ENCODE measurements at regions not wholly inside any gene's neighbourhood (a gene's known extent, or its start where the extent isn't known, plus 50 kb on each side); places are given as distances from the start of the nearest gene placed in this dataset.

DNA sequence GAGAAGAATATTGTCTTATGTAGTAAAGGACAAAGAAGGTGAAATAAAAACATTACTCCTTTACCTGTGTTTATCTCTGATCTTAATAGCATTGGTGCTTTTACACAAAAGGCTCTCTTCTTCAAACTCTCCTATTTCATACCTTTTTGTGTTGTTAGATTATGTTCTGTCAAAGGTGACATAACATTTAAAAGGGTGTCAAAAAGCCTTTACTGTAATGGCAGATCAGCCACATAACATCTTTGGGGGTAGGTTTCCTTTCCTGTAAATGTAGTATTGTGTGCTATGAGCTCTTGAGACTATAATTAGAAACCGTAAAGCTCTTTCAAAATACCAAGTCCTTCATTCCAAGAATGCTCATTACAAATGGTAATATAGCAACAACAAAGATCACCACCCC is 400.1 kb downstream of the LNPK start:
- Histone ChIP-seq H3K4me1 (ENCODE audit: insufficient read depth, low read length, severe bottlenecking) (no peaks in the 10 kb centered on the region), H2AFZ (ENCODE audit: low read length) (no peak overlapping the region)
- TF ChIP-seq, protein P1, sequence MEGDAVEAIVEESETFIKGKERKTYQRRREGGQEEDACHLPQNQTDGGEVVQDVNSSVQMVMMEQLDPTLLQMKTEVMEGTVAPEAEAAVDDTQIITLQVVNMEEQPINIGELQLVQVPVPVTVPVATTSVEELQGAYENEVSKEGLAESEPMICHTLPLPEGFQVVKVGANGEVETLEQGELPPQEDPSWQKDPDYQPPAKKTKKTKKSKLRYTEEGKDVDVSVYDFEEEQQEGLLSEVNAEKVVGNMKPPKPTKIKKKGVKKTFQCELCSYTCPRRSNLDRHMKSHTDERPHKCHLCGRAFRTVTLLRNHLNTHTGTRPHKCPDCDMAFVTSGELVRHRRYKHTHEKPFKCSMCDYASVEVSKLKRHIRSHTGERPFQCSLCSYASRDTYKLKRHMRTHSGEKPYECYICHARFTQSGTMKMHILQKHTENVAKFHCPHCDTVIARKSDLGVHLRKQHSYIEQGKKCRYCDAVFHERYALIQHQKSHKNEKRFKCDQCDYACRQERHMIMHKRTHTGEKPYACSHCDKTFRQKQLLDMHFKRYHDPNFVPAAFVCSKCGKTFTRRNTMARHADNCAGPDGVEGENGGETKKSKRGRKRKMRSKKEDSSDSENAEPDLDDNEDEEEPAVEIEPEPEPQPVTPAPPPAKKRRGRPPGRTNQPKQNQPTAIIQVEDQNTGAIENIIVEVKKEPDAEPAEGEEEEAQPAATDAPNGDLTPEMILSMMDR (IDR thresholded peaks at IDR 0.05; ENCODE audit: low read length), result no peak
- no peak for TF ChIP-seq EZH2 (IDR thresholded peaks at IDR 0.05; ENCODE audit: borderline replicate concordance, low read length)

DNA sequence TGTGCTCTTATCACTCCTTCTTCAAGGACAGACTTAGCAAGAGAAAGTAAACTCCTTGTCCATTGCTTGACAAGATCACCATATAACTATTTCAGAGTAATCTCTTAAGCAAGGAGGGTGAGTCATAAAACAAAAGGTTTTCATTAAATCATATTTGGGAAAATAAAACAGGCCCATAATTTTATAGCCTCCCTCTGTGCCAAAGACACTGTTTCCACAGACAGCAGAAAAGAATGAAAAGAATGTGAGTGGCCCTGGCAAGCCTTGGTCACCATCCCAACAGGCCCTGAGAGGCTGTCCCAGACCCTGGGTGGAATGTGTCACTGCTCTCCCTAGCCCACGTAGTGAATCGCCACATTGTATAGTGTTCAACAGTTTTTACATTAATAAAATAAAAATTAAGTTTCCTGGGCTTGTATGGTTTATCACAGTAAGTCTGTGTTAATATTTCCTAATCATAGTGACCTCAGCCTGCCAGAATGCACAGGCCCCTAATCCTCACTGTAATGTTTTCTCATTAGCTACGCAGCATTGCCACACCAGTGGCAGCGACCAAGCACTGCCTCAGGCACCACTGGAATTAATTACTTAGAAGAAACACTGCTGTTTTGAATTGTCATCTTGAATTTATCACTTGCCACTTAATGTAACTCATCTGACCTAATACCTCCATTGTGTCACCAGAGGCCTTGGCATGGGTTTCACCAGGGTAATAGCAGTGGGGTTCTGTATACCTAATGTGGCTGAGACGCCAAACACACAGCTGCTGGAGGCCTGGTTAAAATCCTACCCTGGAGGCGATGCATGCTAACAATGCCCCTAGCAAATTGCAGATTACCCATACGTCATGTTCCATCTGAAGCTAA is 401.9 kb downstream of the LNPK start:
- Histone ChIP-seq H3K9ac (ENCODE audit: low read length) (no peak overlapping the region), H3F3A (ENCODE audit: insufficient read depth, low read length) (no peaks in the 10 kb centered on the region), H3K9me2 (ENCODE audit: low read depth, low read length) (no peaks in the 10 kb centered on the region), H3K4me3 (ENCODE audit: low read depth, low read length, poor library complexity, severe bottlenecking) (no peak overlapping the region), H3K9me3 (ENCODE audit: low read length) (no peaks in the 10 kb centered on the region), H2AFZ (ENCODE audit: low read length) (no peak overlapping the region), H3K79me2 (ENCODE audit: insufficient read depth, low read length) (no peaks in the 10 kb centered on the region), H3K27ac (ENCODE audit: low read depth, low read length, poor library complexity, severe bottlenecking) (no peak overlapping the region), H3K27me3 (ENCODE audit: insufficient read depth, low read length) (no peaks in the 10 kb centered on the region), H3K36me3 (ENCODE audit: insufficient read depth, low read length) (no peaks in the 10 kb centered on the region), H3K4me1 (ENCODE audit: insufficient read depth, low read length, severe bottlenecking) (no peaks in the 10 kb centered on the region), H3K4me2 (ENCODE audit: low read length) (no peak overlapping the region), H4K20me1 (ENCODE audit: insufficient read depth, low read length) (no peaks in the 10 kb centered on the region)
- no peak for TF ChIP-seq EZH2 (IDR thresholded peaks at IDR 0.05; ENCODE audit: borderline replicate concordance, low read length)
- TF ChIP-seq, protein P1 (IDR thresholded peaks at IDR 0.05; ENCODE audit: low read length), result no peak

More for the DNA sequence above, 400.1 kb downstream of the LNPK start:
- Histone ChIP-seq H3K4me3 (ENCODE audit: low read depth, low read length, poor library complexity, severe bottlenecking) (no peak overlapping the region), H3K9me2 (ENCODE audit: low read depth, low read length) (no peaks in the 10 kb centered on the region), H4K20me1 (ENCODE audit: insufficient read depth, low read length) (no peaks in the 10 kb centered on the region), H3K4me2 (ENCODE audit: low read length) (no peak overlapping the region), H3K9ac (ENCODE audit: low read length) (no peak overlapping the region), H3K27me3 (ENCODE audit: insufficient read depth, low read length) (no peaks in the 10 kb centered on the region), H3K36me3 (ENCODE audit: insufficient read depth, low read length) (no peaks in the 10 kb centered on the region), H3F3A (ENCODE audit: insufficient read depth, low read length) (no peaks in the 10 kb centered on the region), H3K9me3 (ENCODE audit: low read length) (no peaks in the 10 kb centered on the region), H3K79me2 (ENCODE audit: insufficient read depth, low read length) (no peaks in the 10 kb centered on the region), H3K27ac (ENCODE audit: low read depth, low read length, poor library complexity, severe bottlenecking) (no peak overlapping the region)

DNA sequence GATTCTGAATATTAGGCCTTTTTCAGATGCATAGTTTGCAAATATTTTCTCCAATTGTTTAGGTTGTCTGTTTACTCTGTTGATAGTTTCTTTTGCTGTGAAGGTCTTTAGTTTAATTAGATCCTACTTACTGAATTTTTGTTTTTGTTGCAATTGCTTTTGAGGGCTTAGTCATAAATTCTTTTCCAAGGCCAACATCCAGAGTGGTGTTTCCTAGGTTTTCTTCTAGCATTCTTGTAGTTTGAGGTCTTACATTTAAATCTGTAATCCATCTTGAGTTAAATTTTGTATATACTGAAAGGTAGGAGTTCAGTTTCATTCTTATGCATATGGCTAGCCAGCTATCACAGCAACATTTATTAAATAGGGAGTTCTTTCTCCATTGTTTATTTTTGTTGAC is 404.8 kb downstream of the LNPK start:
- Histone ChIP-seq H3K4me3 (ENCODE audit: low read depth, low read length, poor library complexity, severe bottlenecking) (no peak overlapping the region), H3K79me2 (ENCODE audit: insufficient read depth, low read length) (no peaks in the 10 kb centered on the region), H3K9me2 (ENCODE audit: low read depth, low read length) (no peaks in the 10 kb centered on the region), H3K27me3 (ENCODE audit: insufficient read depth, low read length) (no peaks in the 10 kb centered on the region), H3K4me2 (ENCODE audit: low read length) (no peak overlapping the region), H4K20me1 (ENCODE audit: insufficient read depth, low read length) (no peaks in the 10 kb centered on the region), H3F3A (ENCODE audit: insufficient read depth, low read length) (no peaks in the 10 kb centered on the region), H2AFZ (ENCODE audit: low read length) (no peak overlapping the region), H3K9me3 (ENCODE audit: low read length) (no peaks in the 10 kb centered on the region), H3K27ac (ENCODE audit: low read depth, low read length, poor library complexity, severe bottlenecking) (no peak overlapping the region), H3K9ac (ENCODE audit: low read length) (no peak overlapping the region), H3K36me3 (ENCODE audit: insufficient read depth, low read length) (no peaks in the 10 kb centered on the region), H3K4me1 (ENCODE audit: insufficient read depth, low read length, severe bottlenecking) (no peaks in the 10 kb centered on the region)
- TF ChIP-seq EZH2 (IDR thresholded peaks at IDR 0.05; ENCODE audit: borderline replicate concordance, low read length), result no peak
- TF ChIP-seq, protein P1 (IDR thresholded peaks at IDR 0.05; ENCODE audit: low read length), result no peak
